SK-N-SH (cell line): ENCODE measurements at regions not wholly inside any gene's neighbourhood (a gene's known extent, or its start where the extent isn't known, plus 50 kb on each side); places are given as distances from the start of the nearest gene placed in this dataset.

Source experiments
- CTCF ChIA-PET: fragments of 300-600, 350-600 bp; formaldehyde crosslinking; extraction: SDS; loops from one replicate; lab custom pipeline; 2021; lab: Yijun Ruan, JAX
- POLR2A ChIA-PET: fragments of 350-600 bp; sonication (Branson Sonifier 250); formaldehyde crosslinking; extraction: SDS; loops from one replicate; lab custom pipeline; 2020; ENCODE audit warnings: antibody characterized with exemption, inconsistent platforms; lab: Yijun Ruan, JAX
- DNase-seq: peaks from one replicate; pipeline ENCODE4 v3.0.0; 2012
- H2AFZ ChIP-seq: fragments of 200-600 bp; sonication (generic); 2 replicates; pipeline ENCODE4 v1.8.1; 2016; ENCODE audit warnings: antibody characterized with exemption, mild to moderate bottlenecking, low read depth
- H3F3A ChIP-seq: fragments of 200-600 bp; sonication (generic); replicated peaks from 2 replicates; pipeline ENCODE3; 2016; ENCODE audit warnings: antibody characterized with exemption, mild to moderate bottlenecking; ENCODE audit not compliant: insufficient read depth
- H3K27ac ChIP-seq, 2 experiments: fragments of 200-500 bp in 1 of 2; fragments of 200-600 bp in 1 of 2; sonication (Bioruptor generic) in 1 of 2; sonication (generic), shearing (Covaris generic) in 1 of 2; 2 replicates each; pipeline versions ENCODE4 v1.5.1 to v1.6.1; 2014 to 2016; ENCODE audit warnings: low read depth in 2 of 2, inconsistent platforms in 1 of 2, low read length in 1 of 2, mild to moderate bottlenecking in 1 of 2, mixed read lengths in 1 of 2
- H3K27me3 ChIP-seq: fragments of 200-600 bp; sonication (generic), shearing (Covaris generic); 2 replicates; pipeline ENCODE4 v1.6.1; 2016; ENCODE audit warnings: mixed run types; ENCODE audit not compliant: insufficient read depth
- H3K36me3 ChIP-seq, 2 experiments: fragments of 200-500 bp in 1 of 2; fragments of 200-600 bp in 1 of 2; sonication (Bioruptor generic) in 1 of 2; sonication (generic) in 1 of 2; replicated peaks in 1 of 2; 2 replicates each; pipeline versions ENCODE3 to v1.5.1; 2014 to 2016; ENCODE audit warnings: low read length in 1 of 2, mild to moderate bottlenecking in 1 of 2; ENCODE audit not compliant: insufficient read depth in 2 of 2, control insufficient read depth in 1 of 2
- H3K4me1 ChIP-seq, 2 experiments: fragments of 200-500 bp in 1 of 2; fragments of 200-600 bp in 1 of 2; sonication (Bioruptor generic) in 1 of 2; sonication (generic), shearing (Covaris generic) in 1 of 2; 2 replicates each; pipeline versions ENCODE4 v1.5.1 to v1.6.1; 2014 to 2016; ENCODE audit warnings: low read depth in 1 of 2, low read length in 1 of 2, mixed run types in 1 of 2; ENCODE audit not compliant: insufficient read depth in 2 of 2, control insufficient read depth in 1 of 2
- H3K4me2 ChIP-seq: fragments of 200-600 bp; sonication (generic), shearing (Covaris generic); 2 replicates; pipeline ENCODE4 v1.6.1; 2017; ENCODE audit warnings: mixed run types
- H3K4me3 ChIP-seq, 2 experiments: fragments of 200-500 bp in 1 of 2; fragments of 200-600 bp in 1 of 2; sonication (Bioruptor generic) in 1 of 2; sonication (generic), shearing (Covaris generic) in 1 of 2; 2 replicates each; pipeline versions ENCODE4 v1.5.1 to v1.8.1; 2014 to 2016; ENCODE audit warnings: low read depth in 2 of 2, inconsistent platforms in 1 of 2, low read length in 1 of 2, mild to moderate bottlenecking in 1 of 2, mixed read lengths in 1 of 2, moderate library complexity in 1 of 2
- H3K79me2 ChIP-seq: fragments of 200-600 bp; sonication (generic); 2 replicates; pipeline ENCODE4 v1.8.1; 2017; ENCODE audit warnings: mild to moderate bottlenecking; ENCODE audit not compliant: insufficient read depth
- H3K9ac ChIP-seq: fragments of 200-600 bp; sonication (generic); 2 replicates; pipeline ENCODE4 v1.6.1; 2017; ENCODE audit warnings: mixed run types
- H3K9me2 ChIP-seq: fragments of 200-600 bp; sonication (generic); 2 replicates; pipeline ENCODE4 v1.6.1; 2017; ENCODE audit warnings: mixed run types
- H3K9me3 ChIP-seq: fragments of 200-600 bp; sonication (generic); 2 replicates; pipeline ENCODE4 v1.6.1; 2017; ENCODE audit warnings: mixed run types, mild to moderate bottlenecking, moderate library complexity
- H4K20me1 ChIP-seq: fragments of 200-600 bp; sonication (generic); 2 replicates; pipeline ENCODE4 v1.6.1; 2017; ENCODE audit warnings: mild to moderate bottlenecking, mixed run types; ENCODE audit not compliant: insufficient read depth
- CHD2 ChIP-seq: fragments of 150-350 bp; IDR thresholded peaks from 2 replicates; pipeline ENCODE4 v1.6.1; 2018; ENCODE audit warnings: low read length; ENCODE audit not compliant: partially characterized antibody
- FOSL2 ChIP-seq: IDR thresholded peaks from 2 replicates; pipeline ENCODE4 v1.4.0; 2012; ENCODE audit warnings: low read depth, mild to moderate bottlenecking, moderate library complexity, borderline replicate concordance
- FOXM1 ChIP-seq: IDR thresholded peaks from 2 replicates; pipeline ENCODE4 v1.4.0; 2012; ENCODE audit warnings: low read depth, mild to moderate bottlenecking
- GABPA ChIP-seq: IDR thresholded peaks from 2 replicates; pipeline ENCODE4 v1.4.0; 2012; ENCODE audit warnings: low read depth, mild to moderate bottlenecking
- JUND ChIP-seq: IDR thresholded peaks from 2 replicates; pipeline ENCODE4 v1.4.0; 2012
- MEF2A ChIP-seq: IDR thresholded peaks from 2 replicates; pipeline ENCODE4 v1.4.0; 2012; ENCODE audit warnings: low read depth, borderline replicate concordance
- RCOR1 ChIP-seq: fragments of 150-350 bp; IDR thresholded peaks from 2 replicates; pipeline ENCODE4 v1.6.1; 2017; ENCODE audit warnings: antibody characterized with exemption, low read length
- RFX5 ChIP-seq: IDR thresholded peaks from 2 replicates; pipeline ENCODE4 v1.6.1; 2012; ENCODE audit warnings: mild to moderate bottlenecking, improper control_type of control experiment, low read length
- RXRA ChIP-seq: IDR thresholded peaks from 2 replicates; pipeline ENCODE4 v1.4.0; 2012; ENCODE audit warnings: low read depth, mild to moderate bottlenecking, borderline replicate concordance
- TAF1 ChIP-seq: IDR thresholded peaks from 2 replicates; pipeline ENCODE4 v1.6.1; 2012; ENCODE audit warnings: low read depth, mild to moderate bottlenecking, low read length, moderate library complexity, borderline replicate concordance
- TCF12 ChIP-seq: IDR thresholded peaks from 2 replicates; pipeline ENCODE4 v1.4.0; 2012
- YY1 ChIP-seq: IDR thresholded peaks from 2 replicates; pipeline ENCODE4 v1.4.0; 2012; ENCODE audit warnings: low read depth, mild to moderate bottlenecking
- WGBS: methylation state at CpG from one replicate; pipeline ENCODE4 v1.1.6; 2017; ENCODE audit warnings: low lambda C conversion rate; 5-methylcytosine and 5-hydroxymethylcytosine counted together
- TF ChIP-seq, protein P1 (sequence below): fragments of 150-350 bp; IDR thresholded peaks from 2 replicates; pipeline ENCODE4 v1.6.1; 2017; ENCODE audit warnings: antibody characterized with exemption, low read length, low read depth, borderline replicate concordance
- TF ChIP-seq, protein P2 (sequence below): IDR thresholded peaks from 2 replicates; pipeline ENCODE4 v1.6.1; 2012; ENCODE audit warnings: mild to moderate bottlenecking, low read depth, low read length, moderate library complexity
- TF ChIP-seq, protein P3 (sequence below): IDR thresholded peaks from 2 replicates; pipeline ENCODE4 v1.4.0; 2012; ENCODE audit warnings: low read depth, borderline replicate concordance
- TF ChIP-seq, protein P4 (sequence below): IDR thresholded peaks from 2 replicates; pipeline ENCODE4 v1.4.0; 2012; ENCODE audit warnings: low read depth, borderline replicate concordance

DNA sequence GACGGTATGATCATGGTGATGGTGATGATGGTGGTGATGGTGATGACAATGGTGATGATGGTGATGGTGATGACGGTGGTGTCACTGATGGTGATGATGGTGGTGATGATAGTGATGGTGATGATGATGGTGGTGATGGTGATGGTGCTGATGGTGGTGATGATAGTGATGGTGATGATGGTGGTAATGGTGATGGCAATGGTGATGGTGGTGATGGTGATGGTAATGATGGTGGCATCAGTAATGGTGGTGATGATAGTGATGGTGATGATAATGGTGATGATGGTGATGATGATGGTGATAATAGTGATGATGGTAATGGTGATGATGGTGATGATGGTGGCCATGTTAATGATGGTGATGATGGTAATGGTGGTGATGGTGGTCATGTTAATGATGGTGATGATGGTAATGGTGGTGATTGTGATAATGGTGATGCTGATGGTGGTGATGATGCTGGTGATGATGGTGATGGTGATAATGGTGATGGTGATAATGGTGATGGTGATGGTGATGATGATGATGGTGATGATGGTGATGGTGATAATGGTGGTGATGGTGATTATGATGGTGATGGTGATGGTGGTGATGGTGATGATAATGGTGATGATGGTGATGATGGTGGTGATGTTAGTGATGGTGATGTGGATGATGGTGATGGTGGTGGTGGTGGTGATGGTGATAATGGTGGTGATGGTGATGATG, 107.2 kb downstream of the C16orf95 start:
- TF ChIP-seq MEF2A (no peak), RCOR1 (no peak), FOXM1 (no peak), RFX5 (no peak), JUND (no peak)
- TF ChIP-seq, protein P1, sequence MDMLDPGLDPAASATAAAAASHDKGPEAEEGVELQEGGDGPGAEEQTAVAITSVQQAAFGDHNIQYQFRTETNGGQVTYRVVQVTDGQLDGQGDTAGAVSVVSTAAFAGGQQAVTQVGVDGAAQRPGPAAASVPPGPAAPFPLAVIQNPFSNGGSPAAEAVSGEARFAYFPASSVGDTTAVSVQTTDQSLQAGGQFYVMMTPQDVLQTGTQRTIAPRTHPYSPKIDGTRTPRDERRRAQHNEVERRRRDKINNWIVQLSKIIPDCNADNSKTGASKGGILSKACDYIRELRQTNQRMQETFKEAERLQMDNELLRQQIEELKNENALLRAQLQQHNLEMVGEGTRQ, result no peak
- TF ChIP-seq, protein P2, sequence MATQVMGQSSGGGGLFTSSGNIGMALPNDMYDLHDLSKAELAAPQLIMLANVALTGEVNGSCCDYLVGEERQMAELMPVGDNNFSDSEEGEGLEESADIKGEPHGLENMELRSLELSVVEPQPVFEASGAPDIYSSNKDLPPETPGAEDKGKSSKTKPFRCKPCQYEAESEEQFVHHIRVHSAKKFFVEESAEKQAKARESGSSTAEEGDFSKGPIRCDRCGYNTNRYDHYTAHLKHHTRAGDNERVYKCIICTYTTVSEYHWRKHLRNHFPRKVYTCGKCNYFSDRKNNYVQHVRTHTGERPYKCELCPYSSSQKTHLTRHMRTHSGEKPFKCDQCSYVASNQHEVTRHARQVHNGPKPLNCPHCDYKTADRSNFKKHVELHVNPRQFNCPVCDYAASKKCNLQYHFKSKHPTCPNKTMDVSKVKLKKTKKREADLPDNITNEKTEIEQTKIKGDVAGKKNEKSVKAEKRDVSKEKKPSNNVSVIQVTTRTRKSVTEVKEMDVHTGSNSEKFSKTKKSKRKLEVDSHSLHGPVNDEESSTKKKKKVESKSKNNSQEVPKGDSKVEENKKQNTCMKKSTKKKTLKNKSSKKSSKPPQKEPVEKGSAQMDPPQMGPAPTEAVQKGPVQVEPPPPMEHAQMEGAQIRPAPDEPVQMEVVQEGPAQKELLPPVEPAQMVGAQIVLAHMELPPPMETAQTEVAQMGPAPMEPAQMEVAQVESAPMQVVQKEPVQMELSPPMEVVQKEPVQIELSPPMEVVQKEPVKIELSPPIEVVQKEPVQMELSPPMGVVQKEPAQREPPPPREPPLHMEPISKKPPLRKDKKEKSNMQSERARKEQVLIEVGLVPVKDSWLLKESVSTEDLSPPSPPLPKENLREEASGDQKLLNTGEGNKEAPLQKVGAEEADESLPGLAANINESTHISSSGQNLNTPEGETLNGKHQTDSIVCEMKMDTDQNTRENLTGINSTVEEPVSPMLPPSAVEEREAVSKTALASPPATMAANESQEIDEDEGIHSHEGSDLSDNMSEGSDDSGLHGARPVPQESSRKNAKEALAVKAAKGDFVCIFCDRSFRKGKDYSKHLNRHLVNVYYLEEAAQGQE, result no peak
- no peaks in the 10 kb centered on the region for H3K79me2 ChIP-seq

DNA sequence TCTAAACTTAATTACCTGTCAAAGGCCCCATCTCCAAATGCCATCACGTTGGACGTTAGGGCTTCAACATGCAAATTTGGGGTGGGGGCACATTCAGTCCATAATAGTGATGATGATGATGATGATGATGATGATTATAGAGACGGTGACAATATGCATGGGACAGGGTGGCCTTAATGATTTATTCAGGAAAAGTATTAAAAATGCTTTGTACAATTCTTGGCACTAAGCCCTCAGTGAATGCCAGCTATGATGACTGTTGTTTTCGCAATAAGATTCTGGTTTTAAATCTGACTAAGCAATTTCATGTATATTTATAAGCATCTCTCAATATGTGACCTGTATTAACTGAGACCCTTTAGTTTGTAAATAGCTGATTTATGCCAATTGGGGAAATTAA, 106.3 kb downstream of the C16orf95 start:
- H3K27ac ChIP-seq, result no peak overlapping the region
- TF ChIP-seq, protein P3, sequence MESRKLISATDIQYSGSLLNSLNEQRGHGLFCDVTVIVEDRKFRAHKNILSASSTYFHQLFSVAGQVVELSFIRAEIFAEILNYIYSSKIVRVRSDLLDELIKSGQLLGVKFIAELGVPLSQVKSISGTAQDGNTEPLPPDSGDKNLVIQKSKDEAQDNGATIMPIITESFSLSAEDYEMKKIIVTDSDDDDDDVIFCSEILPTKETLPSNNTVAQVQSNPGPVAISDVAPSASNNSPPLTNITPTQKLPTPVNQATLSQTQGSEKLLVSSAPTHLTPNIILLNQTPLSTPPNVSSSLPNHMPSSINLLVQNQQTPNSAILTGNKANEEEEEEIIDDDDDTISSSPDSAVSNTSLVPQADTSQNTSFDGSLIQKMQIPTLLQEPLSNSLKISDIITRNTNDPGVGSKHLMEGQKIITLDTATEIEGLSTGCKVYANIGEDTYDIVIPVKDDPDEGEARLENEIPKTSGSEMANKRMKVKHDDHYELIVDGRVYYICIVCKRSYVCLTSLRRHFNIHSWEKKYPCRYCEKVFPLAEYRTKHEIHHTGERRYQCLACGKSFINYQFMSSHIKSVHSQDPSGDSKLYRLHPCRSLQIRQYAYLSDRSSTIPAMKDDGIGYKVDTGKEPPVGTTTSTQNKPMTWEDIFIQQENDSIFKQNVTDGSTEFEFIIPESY, result no peak
- no peak for TF ChIP-seq YY1
- TF ChIP-seq TCF12, result no peak
- TF ChIP-seq GABPA, result no peak
- no peak for TF ChIP-seq TAF1
- TF ChIP-seq CHD2, result no peak
- TF ChIP-seq RFX5, result no peak
- TF ChIP-seq, protein P2, result no peak
- TF ChIP-seq, protein P4, sequence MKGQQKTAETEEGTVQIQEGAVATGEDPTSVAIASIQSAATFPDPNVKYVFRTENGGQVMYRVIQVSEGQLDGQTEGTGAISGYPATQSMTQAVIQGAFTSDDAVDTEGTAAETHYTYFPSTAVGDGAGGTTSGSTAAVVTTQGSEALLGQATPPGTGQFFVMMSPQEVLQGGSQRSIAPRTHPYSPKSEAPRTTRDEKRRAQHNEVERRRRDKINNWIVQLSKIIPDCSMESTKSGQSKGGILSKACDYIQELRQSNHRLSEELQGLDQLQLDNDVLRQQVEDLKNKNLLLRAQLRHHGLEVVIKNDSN, result no peak
- TF ChIP-seq FOXM1, result no peak
- no peak for TF ChIP-seq FOSL2
- TF ChIP-seq RXRA, result no peak

More for the DNA sequence above, 107.2 kb downstream of the C16orf95 start:
- H3K9me2 ChIP-seq, result no peaks in the 10 kb centered on the region
- WGBS, result 49% methylated on average over 2 of the region's 2 CpGs
- H3K4me2 ChIP-seq, result no peak overlapping the region
- peaks cover 3% of the 10 kb centered on the region for H3F3A ChIP-seq
- no peaks in the 10 kb centered on the region for H4K20me1 ChIP-seq
- no peaks in the 10 kb centered on the region for H3K9me3 ChIP-seq
- no peak overlapping the region for H2AFZ ChIP-seq
- no peak overlapping the region for H3K27ac ChIP-seq
- ChIA-PET POLR2A (no interaction called here), CTCF (interaction anchor here (5.1 kb wide), 1 partner anchor 68 kb away, joined by 20 read pairs; no protein-coding TSS in a partner anchor)
- H3K27me3 ChIP-seq, result no peaks in the 10 kb centered on the region; the same call in 1 of the 2 replicates
- no peak overlapping the region for H3K4me3 ChIP-seq
- DNase-seq, result no peak
- H3K36me3 ChIP-seq, result no peaks in the 10 kb centered on the region
- no peak overlapping the region for H3K9ac ChIP-seq
- no peaks in the 10 kb centered on the region; a peak in 1 of 4 replicates for H3K4me1 ChIP-seq

More for the DNA sequence above, 106.3 kb downstream of the C16orf95 start:
- 35% methylated on average over 4 of the region's 4 CpGs for WGBS
- no peak overlapping the region for H2AFZ ChIP-seq
- H3K27me3 ChIP-seq, result no peaks in the 10 kb centered on the region; the same call in 1 of the 2 replicates
- DNase-seq, result no peak
- H3F3A ChIP-seq, result peaks cover 3% of the 10 kb centered on the region
- no peaks in the 10 kb centered on the region for H3K9me2 ChIP-seq
- H3K4me3 ChIP-seq, result no peak overlapping the region
- no peaks in the 10 kb centered on the region for H3K9me3 ChIP-seq
- POLR2A ChIA-PET, result no interaction called here
- no peaks in the 10 kb centered on the region for H3K79me2 ChIP-seq
- no peak overlapping the region for H3K9ac ChIP-seq
- no peaks in the 10 kb centered on the region; a peak in 1 of 4 replicates for H3K4me1 ChIP-seq
- no peaks in the 10 kb centered on the region for H4K20me1 ChIP-seq
- CTCF ChIA-PET, result interaction anchor here (0.6 kb wide), 1 partner anchor 493 kb away, joined by 3 read pairs; no protein-coding TSS in a partner anchor
- no peaks in the 10 kb centered on the region for H3K36me3 ChIP-seq
- no peak overlapping the region for H3K4me2 ChIP-seq
